ENCODE measurements at regions not wholly inside any gene's neighbourhood (a gene's known extent, or its start where the extent isn't known, plus 50 kb on each side); places are given as distances from the start of the nearest gene placed in this dataset.

GRCh38 chr2:181163139-181163538 is 182.7 kb downstream of the UBE2E3 start:
- H3K4me1 Mint-ChIP-seq, result peaks cover 13% of the 10 kb centered on the region
- peaks cover 5% of the 10 kb centered on the region for H3K36me3 Mint-ChIP-seq
- no peaks in the 10 kb centered on the region for H3K27me3 Mint-ChIP-seq
- no peak for ATAC-seq (ENCODE audit: low read depth)
- no peak for DNase-seq (ENCODE audit: low spot score in 2 of 2)
- H3K27ac Mint-ChIP-seq, result no peak overlapping the region
- H3K9me3 Mint-ChIP-seq, result peaks cover 7% of the 10 kb centered on the region
- no peak overlapping the region for H3K4me3 Mint-ChIP-seq

- H3K9me3 Mint-ChIP-seq, result peaks cover 7% of the 10 kb centered on the region
- no peak overlapping the region for H3K27ac Mint-ChIP-seq
- ATAC-seq (ENCODE audit: low read depth) (no peak), DNase-seq (ENCODE audit: low spot score in 2 of 2) (no peak)
- H3K4me3 Mint-ChIP-seq, result no peak overlapping the region
- no peaks in the 10 kb centered on the region for H3K27me3 Mint-ChIP-seq
- peaks cover 5% of the 10 kb centered on the region for H3K36me3 Mint-ChIP-seq
- H3K4me1 Mint-ChIP-seq, result peaks cover 13% of the 10 kb centered on the region
Measured at GRCh38 chr2:181163691-181164090, 183.3 kb downstream of the UBE2E3 start.

GRCh38 chr2:181164699-181165098 is 184.3 kb downstream of the UBE2E3 start:
- H3K36me3 Mint-ChIP-seq, result peaks cover 5% of the 10 kb centered on the region
- DNase-seq (ENCODE audit: low spot score in 2 of 2), result no peak
- H3K27ac Mint-ChIP-seq, result peak overlapping the region; percentile 18
- H3K4me3 Mint-ChIP-seq, result peak overlapping the region; percentile 12
- peak; percentile 75 for ATAC-seq (ENCODE audit: low read depth)
- H3K9me3 Mint-ChIP-seq, result peaks cover 7% of the 10 kb centered on the region
- no peaks in the 10 kb centered on the region for H3K27me3 Mint-ChIP-seq
- H3K4me1 Mint-ChIP-seq, result peaks cover 13% of the 10 kb centered on the region

GRCh38 chr2:181165199-181165868 is 184.9 kb downstream of the UBE2E3 start:
- Mint-ChIP-seq H3K27me3 (no peaks in the 10 kb centered on the region), H3K4me1 (peaks cover 17% of the 10 kb centered on the region), H3K4me3 (no peak overlapping the region), H3K36me3 (peaks cover 5% of the 10 kb centered on the region), H3K9me3 (peaks cover 7% of the 10 kb centered on the region), H3K27ac (peak overlapping the region; percentile 21)
- ATAC-seq (ENCODE audit: low read depth), result peak; percentile 59
- DNase-seq (ENCODE audit: low spot score in 2 of 2), result no peak

GRCh38 chr2:181169503-181169902 is 189.1 kb downstream of the UBE2E3 start:
- no peak overlapping the region for H3K4me3 Mint-ChIP-seq
- no peak for DNase-seq (ENCODE audit: low spot score in 2 of 2)
- H3K27me3 Mint-ChIP-seq, result no peaks in the 10 kb centered on the region
- peaks cover 11% of the 10 kb centered on the region for H3K4me1 Mint-ChIP-seq
- ATAC-seq (ENCODE audit: low read depth), result no peak
- peaks cover 7% of the 10 kb centered on the region for H3K9me3 Mint-ChIP-seq
- no peak overlapping the region for H3K27ac Mint-ChIP-seq
- peaks cover 7% of the 10 kb centered on the region for H3K36me3 Mint-ChIP-seq

GRCh38 chr2:181170256-181170655 is 189.9 kb downstream of the UBE2E3 start:
- Mint-ChIP-seq H3K27ac (no peak overlapping the region), H3K4me1 (peaks cover 10% of the 10 kb centered on the region), H3K27me3 (no peaks in the 10 kb centered on the region), H3K36me3 (peaks cover 7% of the 10 kb centered on the region), H3K9me3 (peaks cover 4% of the 10 kb centered on the region), H3K4me3 (no peak overlapping the region)
- DNase-seq (ENCODE audit: low spot score in 2 of 2), result no peak
- ATAC-seq (ENCODE audit: low read depth), result peak; percentile 39

GRCh38 chr2:181172676-181173075 is 192.3 kb downstream of the UBE2E3 start:
- Mint-ChIP-seq H3K27me3 (no peaks in the 10 kb centered on the region), H3K4me1 (peaks cover 6% of the 10 kb centered on the region), H3K27ac (no peak overlapping the region), H3K36me3 (peaks cover 3% of the 10 kb centered on the region), H3K9me3 (peaks cover 2% of the 10 kb centered on the region), H3K4me3 (no peak overlapping the region)
- ATAC-seq (ENCODE audit: low read depth), result no peak
- no peak for DNase-seq (ENCODE audit: low spot score in 2 of 2)

GRCh38 chr2:181174611-181175580 is 194.5 kb downstream of the UBE2E3 start:
- no peak for ATAC-seq (ENCODE audit: low read depth)
- H3K9me3 Mint-ChIP-seq, result no peaks in the 10 kb centered on the region
- no peak overlapping the region for H3K4me3 Mint-ChIP-seq
- peaks cover 2% of the 10 kb centered on the region for H3K36me3 Mint-ChIP-seq
- no peak for DNase-seq (ENCODE audit: low spot score in 2 of 2)
- peaks cover 8% of the 10 kb centered on the region for H3K4me1 Mint-ChIP-seq
- H3K27me3 Mint-ChIP-seq, result no peaks in the 10 kb centered on the region
- H3K27ac Mint-ChIP-seq, result no peak overlapping the region

GRCh38 chr2:181176540-181176939 is 196.1 kb downstream of the UBE2E3 start:
- H3K27ac Mint-ChIP-seq, result no peak overlapping the region
- peaks cover 2% of the 10 kb centered on the region for H3K36me3 Mint-ChIP-seq
- no peaks in the 10 kb centered on the region for H3K9me3 Mint-ChIP-seq
- H3K4me1 Mint-ChIP-seq, result peaks cover 5% of the 10 kb centered on the region
- H3K4me3 Mint-ChIP-seq, result no peak overlapping the region
- DNase-seq (ENCODE audit: low spot score in 2 of 2) (no peak), ATAC-seq (ENCODE audit: low read depth) (no peak)
- no peaks in the 10 kb centered on the region for H3K27me3 Mint-ChIP-seq

GRCh38 chr2:181177376-181177775 is 197.0 kb downstream of the UBE2E3 start:
- no peak overlapping the region for H3K4me3 Mint-ChIP-seq
- no peaks in the 10 kb centered on the region for H3K9me3 Mint-ChIP-seq
- no peak overlapping the region for H3K27ac Mint-ChIP-seq
- H3K36me3 Mint-ChIP-seq, result peaks cover 2% of the 10 kb centered on the region
- H3K27me3 Mint-ChIP-seq, result no peaks in the 10 kb centered on the region
- DNase-seq (ENCODE audit: low spot score in 2 of 2) (no peak), ATAC-seq (ENCODE audit: low read depth) (no peak)
- H3K4me1 Mint-ChIP-seq, result peaks cover 5% of the 10 kb centered on the region

- no peaks in the 10 kb centered on the region for H3K27me3 Mint-ChIP-seq
- no peak for DNase-seq (ENCODE audit: low spot score in 2 of 2)
- ATAC-seq (ENCODE audit: low read depth), result no peak
- H3K27ac Mint-ChIP-seq, result no peak overlapping the region
- H3K36me3 Mint-ChIP-seq, result peaks cover 2% of the 10 kb centered on the region
- no peak overlapping the region for H3K4me3 Mint-ChIP-seq
- no peaks in the 10 kb centered on the region for H3K9me3 Mint-ChIP-seq
- peaks cover 5% of the 10 kb centered on the region for H3K4me1 Mint-ChIP-seq
Measured at GRCh38 chr2:181178130-181178529, 197.7 kb downstream of the UBE2E3 start.

- no peaks in the 10 kb centered on the region for H3K9me3 Mint-ChIP-seq
- H3K4me3 Mint-ChIP-seq, result no peak overlapping the region
- peak in 1 of 2 donors; percentile 11 for DNase-seq (ENCODE audit: low spot score in 2 of 2)
- no peak overlapping the region for H3K27ac Mint-ChIP-seq
- H3K36me3 Mint-ChIP-seq, result peaks cover under 1% of the 10 kb centered on the region
- peak; percentile 80 for ATAC-seq (ENCODE audit: low read depth)
- H3K27me3 Mint-ChIP-seq, result no peaks in the 10 kb centered on the region
- H3K4me1 Mint-ChIP-seq, result peaks cover 9% of the 10 kb centered on the region
Measured at GRCh38 chr2:181178823-181179412, 198.5 kb downstream of the UBE2E3 start.

- peaks cover 14% of the 10 kb centered on the region for H3K4me1 Mint-ChIP-seq
- H3K27me3 Mint-ChIP-seq, result no peaks in the 10 kb centered on the region
- ATAC-seq (ENCODE audit: low read depth) (peak; percentile 99), DNase-seq (ENCODE audit: low spot score in 2 of 2) (peak in 1 of 2 donors; percentile 42)
- H3K4me3 Mint-ChIP-seq, result no peak overlapping the region
- no peaks in the 10 kb centered on the region for H3K9me3 Mint-ChIP-seq
- no peaks in the 10 kb centered on the region for H3K36me3 Mint-ChIP-seq
- H3K27ac Mint-ChIP-seq, result peak overlapping the region; percentile 76
Measured at GRCh38 chr2:181183878-181184542, 203.6 kb downstream of the UBE2E3 start.

- Mint-ChIP-seq H3K4me1 (peaks cover 12% of the 10 kb centered on the region), H3K36me3 (no peaks in the 10 kb centered on the region), H3K27ac (no peak overlapping the region), H3K27me3 (no peaks in the 10 kb centered on the region), H3K9me3 (no peaks in the 10 kb centered on the region), H3K4me3 (no peak overlapping the region)
- ATAC-seq (ENCODE audit: low read depth) (no peak), DNase-seq (ENCODE audit: low spot score in 2 of 2) (no peak)
Measured at GRCh38 chr2:181185421-181185820, 205.0 kb downstream of the UBE2E3 start.

All from memory B cell (primary cell).